ENCODE measurements at regions not wholly inside any gene's neighbourhood (a gene's known extent, or its start where the extent isn't known, plus 50 kb on each side); places are given as distances from the start of the nearest gene placed in this dataset.
A peak's percentile ranks its signal among the peaks of the same experiment; 100 is the strongest.
"Not testable (repeated sequence)": the region's sequence is repeated elsewhere in the genome, so short reads cannot be mapped to it uniquely, and the experiment has no call there.

DNA sequence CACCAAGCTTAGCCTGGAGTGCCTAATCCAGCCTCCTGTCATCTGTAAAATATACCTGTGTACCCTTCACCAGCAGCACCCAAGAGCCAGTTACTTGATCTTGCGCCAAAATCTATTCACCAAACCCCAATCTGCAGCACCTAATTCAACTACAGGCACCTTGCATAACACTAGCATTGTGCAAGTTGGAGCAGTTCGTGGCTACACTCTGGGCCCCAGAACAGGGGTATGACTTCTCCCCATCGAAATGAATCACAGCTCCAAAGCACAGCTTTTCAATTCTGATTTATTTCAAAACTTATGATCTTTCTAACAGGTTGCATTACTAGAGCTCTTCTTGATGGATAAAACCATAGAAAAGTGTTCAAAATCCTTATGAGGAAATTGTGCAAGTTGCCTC lies 100.4 kb upstream of the TCF21 start:
- Mint-ChIP-seq H3K27ac (no peak overlapping the region), H3K27me3 (peaks cover 0 to 11% of the 10 kb centered on the region in 2 donors), H3K4me3 (no peak overlapping the region), H3K9me3 (peaks cover 9 to 10% of the 10 kb centered on the region in 2 donors), H3K36me3 (no peaks in the 10 kb centered on the region), H3K4me1 (no peaks in the 10 kb centered on the region)
- ATAC-seq (replicated peaks) (no peak), DNase-seq (no peak)

DNA sequence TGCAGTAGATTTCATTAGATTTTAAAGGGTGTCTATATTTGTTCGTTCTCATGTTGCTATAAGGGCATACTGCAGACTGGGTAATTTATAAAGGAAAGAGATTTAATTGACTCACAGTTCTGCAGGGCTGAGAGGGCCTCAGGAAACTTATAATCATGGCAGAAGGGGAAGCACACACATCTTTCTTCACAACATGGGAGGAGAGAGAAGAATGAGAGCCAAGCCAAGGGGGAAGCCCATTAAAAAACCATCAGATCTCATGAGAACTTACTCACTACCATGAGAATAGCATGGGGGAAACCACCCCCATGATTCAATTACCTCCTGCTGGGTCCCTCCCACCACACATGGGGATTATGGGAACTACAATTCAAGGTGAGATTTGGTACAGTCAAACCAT lies 99.5 kb upstream of the TCF21 start:
- not testable (repeated sequence) for H3K36me3 Mint-ChIP-seq; H3K4me1 Mint-ChIP-seq; H3K27ac Mint-ChIP-seq; ATAC-seq (replicated peaks); H3K4me3 Mint-ChIP-seq; DNase-seq
- H3K9me3 Mint-ChIP-seq, result peaks cover 10 to 13% of the 10 kb centered on the region in 2 donors
- H3K27me3 Mint-ChIP-seq, result peaks cover 0 to 11% of the 10 kb centered on the region in 2 donors

DNA sequence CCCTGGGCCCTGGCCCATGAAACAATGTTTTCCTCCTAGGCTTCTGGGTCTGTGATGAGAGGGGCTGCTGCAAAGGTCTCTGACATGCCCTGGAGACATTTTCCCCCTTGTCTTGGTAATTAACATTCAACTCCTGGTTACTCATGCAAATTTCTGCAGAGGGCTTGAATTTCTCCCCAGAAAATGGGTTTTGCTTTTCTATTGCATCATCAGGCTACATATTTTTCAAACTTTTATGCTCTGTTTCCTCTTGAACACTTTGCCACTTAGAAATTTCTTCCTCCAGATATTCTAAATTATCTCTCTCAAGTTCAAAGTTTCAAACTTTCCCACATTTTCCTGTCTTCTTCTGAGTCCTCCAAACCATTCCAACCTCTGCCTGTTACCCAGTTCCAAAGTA lies 98.2 kb upstream of the TCF21 start:
- H3K27me3 Mint-ChIP-seq; DNase-seq; ATAC-seq (replicated peaks); H3K27ac Mint-ChIP-seq; H3K4me3 Mint-ChIP-seq; H3K36me3 Mint-ChIP-seq; H3K4me1 Mint-ChIP-seq: not testable (repeated sequence)
- peaks cover 10 to 13% of the 10 kb centered on the region in 2 donors for H3K9me3 Mint-ChIP-seq

DNA sequence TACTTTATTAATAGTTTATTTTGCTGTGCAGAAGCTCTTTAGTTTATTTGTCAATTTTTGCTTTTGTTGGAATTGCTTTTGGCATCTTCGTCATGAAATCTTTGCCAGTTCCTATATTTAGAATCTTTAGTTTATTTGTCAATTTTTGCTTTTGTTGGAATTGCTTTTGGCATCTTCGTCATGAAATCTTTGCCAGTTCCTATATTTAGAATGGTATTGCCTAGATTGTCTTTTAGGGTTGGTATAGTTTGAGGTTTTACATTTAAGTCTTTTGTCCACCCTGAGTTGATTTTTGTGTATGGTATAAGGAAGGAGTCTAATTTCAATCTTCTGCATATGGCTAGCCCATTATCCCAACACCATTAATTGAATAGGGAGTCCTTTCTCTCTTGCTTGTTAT lies 93.9 kb upstream of the TCF21 start:
- not testable (repeated sequence) for H3K27ac Mint-ChIP-seq; H3K4me1 Mint-ChIP-seq; H3K4me3 Mint-ChIP-seq; H3K36me3 Mint-ChIP-seq; DNase-seq; ATAC-seq (replicated peaks)
- H3K27me3 Mint-ChIP-seq, result peaks cover 4 to 14% of the 10 kb centered on the region in 2 donors
- peaks cover 7 to 13% of the 10 kb centered on the region in 2 donors for H3K9me3 Mint-ChIP-seq

DNA sequence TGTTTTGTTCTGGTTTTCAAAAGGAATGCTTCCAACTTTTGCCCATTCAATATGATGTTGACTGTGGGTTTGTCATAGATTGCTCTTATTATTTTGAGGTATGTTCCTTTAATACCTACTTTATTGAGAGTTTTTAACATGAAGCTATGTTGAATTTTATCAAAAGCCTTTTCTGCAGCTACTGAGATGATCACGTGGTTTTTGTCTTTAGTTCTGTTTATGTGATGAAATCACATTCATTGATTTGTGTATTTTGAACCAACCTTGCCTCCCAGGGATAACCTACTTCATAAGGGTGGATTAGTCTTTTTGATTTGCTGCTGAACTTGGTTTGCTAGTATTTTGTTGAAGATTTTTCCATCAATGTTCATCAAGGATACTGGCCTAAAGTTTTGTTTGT lies 92.7 kb upstream of the TCF21 start:
- Mint-ChIP-seq H3K36me3 (no peaks in the 10 kb centered on the region), H3K9me3 (peaks cover 4 to 11% of the 10 kb centered on the region in 2 donors), H3K27me3 (peaks cover 4 to 14% of the 10 kb centered on the region in 2 donors), H3K4me3 (no peak overlapping the region), H3K4me1 (no peaks in the 10 kb centered on the region), H3K27ac (no peak overlapping the region)
- DNase-seq (no peak), ATAC-seq (replicated peaks) (no peak)

DNA sequence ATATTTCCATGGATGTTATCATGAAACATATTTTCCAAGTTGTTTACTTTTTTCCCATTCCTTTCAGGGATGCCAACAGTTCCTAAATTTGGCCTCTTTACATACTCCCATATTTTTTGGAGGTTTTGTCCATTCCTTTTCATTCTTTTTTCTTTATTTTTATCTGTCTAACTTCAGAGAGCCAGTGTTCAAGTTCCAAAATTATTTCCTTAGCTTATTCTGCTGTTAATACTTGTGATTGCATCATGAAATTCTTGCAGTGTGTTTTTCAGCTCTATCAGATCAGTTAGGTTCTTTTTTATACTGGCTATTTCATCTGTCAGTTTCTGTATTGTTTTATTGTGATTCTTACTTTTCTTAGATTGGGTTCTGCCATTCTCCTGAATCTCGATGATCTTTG lies 89.9 kb upstream of the TCF21 start:
- no peak overlapping the region for H3K4me3 Mint-ChIP-seq
- no peak for ATAC-seq (replicated peaks)
- H3K9me3 Mint-ChIP-seq, result peaks cover 0 to 5% of the 10 kb centered on the region in 2 donors
- no peaks in the 10 kb centered on the region for H3K4me1 Mint-ChIP-seq
- DNase-seq, result no peak
- no peaks in the 10 kb centered on the region for H3K36me3 Mint-ChIP-seq
- peaks cover 11 to 14% of the 10 kb centered on the region in 2 donors for H3K27me3 Mint-ChIP-seq
- no peak overlapping the region for H3K27ac Mint-ChIP-seq

DNA sequence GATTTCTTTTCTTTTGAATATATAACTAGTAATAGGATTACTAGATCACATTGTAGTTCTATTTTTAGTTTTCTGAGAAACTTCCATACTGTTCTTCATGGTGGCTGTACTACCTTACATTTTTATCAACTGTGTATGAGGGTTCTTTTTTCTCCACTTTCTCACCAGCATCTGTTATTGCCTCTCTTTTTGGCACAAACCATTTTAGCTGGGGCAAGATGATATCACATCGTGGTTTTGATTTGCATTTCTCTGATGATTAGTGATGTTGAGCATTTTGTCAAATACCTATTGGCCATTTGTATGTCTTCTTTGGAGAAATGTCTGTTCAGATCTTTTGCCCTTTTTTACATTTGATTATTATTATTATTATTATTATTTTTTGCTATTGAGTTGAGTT lies 86.1 kb upstream of the TCF21 start:
- Mint-ChIP-seq H3K4me3 (no peak overlapping the region), H3K27ac (no peak overlapping the region), H3K9me3 (peaks cover 0 to 5% of the 10 kb centered on the region in 2 donors), H3K4me1 (peaks cover 11 to 17% of the 10 kb centered on the region in 2 donors), H3K27me3 (peaks cover 16 to 17% of the 10 kb centered on the region in 2 donors), H3K36me3 (no peaks in the 10 kb centered on the region)
- no peak for DNase-seq
- ATAC-seq (replicated peaks), result no peak

DNA sequence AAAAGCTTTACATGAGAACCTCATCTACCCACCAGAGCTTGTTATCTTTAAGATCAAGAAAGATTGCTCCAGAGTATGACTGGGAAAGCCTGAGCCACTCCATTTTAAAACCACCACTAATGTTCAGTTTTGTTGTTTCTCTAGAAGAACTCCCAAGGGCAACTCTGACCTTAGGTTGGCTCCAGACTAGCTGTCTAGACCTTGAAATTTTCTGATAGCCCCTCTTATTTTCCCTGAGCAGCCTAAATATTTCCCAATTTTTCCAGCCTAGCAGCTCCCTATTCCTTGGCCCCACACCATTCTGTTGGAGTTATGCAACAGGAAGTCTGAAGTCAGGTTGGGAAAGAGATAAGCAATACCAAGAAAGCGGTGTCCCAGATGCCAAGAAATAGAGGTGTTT lies 84.6 kb upstream of the TCF21 start:
- peaks cover 9 to 17% of the 10 kb centered on the region in 2 donors for H3K27me3 Mint-ChIP-seq
- H3K9me3 Mint-ChIP-seq, result peaks cover 0 to 5% of the 10 kb centered on the region in 2 donors
- ATAC-seq (replicated peaks), result no peak
- H3K36me3 Mint-ChIP-seq, result no peaks in the 10 kb centered on the region
- no peak for DNase-seq
- peaks cover 11 to 17% of the 10 kb centered on the region in 2 donors for H3K4me1 Mint-ChIP-seq
- H3K27ac Mint-ChIP-seq, result no peak overlapping the region
- no peak overlapping the region for H3K4me3 Mint-ChIP-seq

DNA sequence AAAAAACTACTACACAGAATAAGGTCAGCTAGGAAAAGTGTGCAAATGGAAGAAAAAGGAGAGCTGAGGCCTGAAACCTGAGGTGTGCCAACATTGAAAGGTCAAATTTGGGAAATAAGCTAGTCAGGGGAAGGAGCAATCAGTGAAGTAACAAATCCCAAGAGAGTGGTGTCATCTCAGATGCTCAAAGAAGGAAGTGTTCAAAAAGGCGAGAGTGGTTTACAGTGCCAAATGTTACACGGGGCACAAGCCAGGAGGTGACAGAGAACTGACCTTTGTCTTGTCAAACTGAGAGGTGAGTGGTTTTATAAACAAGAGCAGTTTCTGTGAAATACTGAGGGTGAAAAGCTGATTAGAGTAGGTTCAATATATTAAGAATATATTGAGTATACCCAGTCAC lies 83.0 kb upstream of the TCF21 start:
- Mint-ChIP-seq H3K9me3 (peaks cover 0 to 7% of the 10 kb centered on the region in 2 donors), H3K27me3 (peaks cover 13 to 19% of the 10 kb centered on the region in 2 donors), H3K4me3 (peak overlapping the region in 1 of 2 donors; percentile 0), H3K36me3 (no peaks in the 10 kb centered on the region), H3K4me1 (peaks cover 11 to 17% of the 10 kb centered on the region in 2 donors), H3K27ac (peak overlapping the region; percentile 1)
- DNase-seq, result peak; percentile 57
- ATAC-seq (replicated peaks), result peak; percentile 98 to 99

DNA sequence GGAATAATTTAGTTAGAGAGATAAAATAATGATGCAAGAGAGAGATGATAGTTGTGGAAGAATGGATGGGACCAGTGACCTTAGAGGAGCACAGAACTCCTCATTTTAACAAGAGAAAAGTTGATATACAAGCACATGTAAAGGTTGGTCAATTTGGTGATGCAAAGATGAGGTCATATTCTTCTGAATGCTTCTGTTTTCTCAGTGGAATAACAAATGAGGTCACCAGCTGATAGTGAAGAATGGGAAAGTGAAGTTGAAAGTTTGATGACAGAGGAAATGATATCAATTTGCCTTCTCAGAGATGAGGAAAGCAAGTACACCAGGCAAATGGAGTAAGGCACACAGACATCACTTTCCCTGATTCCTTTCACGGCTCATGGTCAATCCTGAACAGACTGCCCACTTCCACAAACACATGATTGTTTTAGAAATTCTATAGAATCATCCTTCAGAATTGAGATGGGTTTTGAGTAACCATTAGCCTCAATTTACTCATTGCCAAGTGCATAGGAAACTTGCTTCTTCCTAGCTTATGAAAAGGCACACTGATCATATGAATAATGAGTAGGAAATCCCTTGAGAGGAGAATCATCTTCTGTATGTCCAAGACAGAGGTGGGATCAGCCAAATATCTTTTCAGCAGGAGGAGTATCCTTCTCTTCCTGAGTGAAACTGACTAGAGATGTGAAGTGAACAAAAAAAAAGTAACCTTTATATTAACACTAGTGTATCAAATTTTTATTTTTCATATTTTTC lies 82.4 kb upstream of the TCF21 start:
- H3K36me3 Mint-ChIP-seq, result no peaks in the 10 kb centered on the region
- no peak overlapping the region for H3K27ac Mint-ChIP-seq
- ATAC-seq (replicated peaks), result peak; percentile 14 to 27
- H3K4me3 Mint-ChIP-seq, result no peak overlapping the region
- H3K4me1 Mint-ChIP-seq, result peaks cover 11 to 17% of the 10 kb centered on the region in 2 donors
- no peak for DNase-seq
- H3K27me3 Mint-ChIP-seq, result peaks cover 20 to 26% of the 10 kb centered on the region in 2 donors
- peaks cover 0 to 11% of the 10 kb centered on the region in 2 donors for H3K9me3 Mint-ChIP-seq

DNA sequence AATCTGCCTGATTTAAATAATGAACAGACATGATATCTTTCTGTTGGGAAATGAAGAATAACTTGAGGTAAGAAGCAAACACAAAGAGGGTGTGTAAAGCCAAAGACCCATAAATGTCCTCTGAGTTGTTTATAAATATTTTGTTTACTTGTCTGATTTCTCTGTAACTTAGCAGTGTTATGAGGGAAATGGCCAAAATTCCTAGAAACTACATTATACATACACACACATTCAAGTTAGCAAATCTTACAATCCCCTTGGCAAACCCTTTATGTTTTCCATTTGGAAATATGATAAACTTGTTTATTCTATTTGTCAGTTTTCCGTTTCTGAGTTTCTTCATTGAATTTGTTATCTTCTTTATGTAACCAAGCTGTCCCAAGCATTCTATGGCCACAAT lies 81.4 kb upstream of the TCF21 start:
- no peak for ATAC-seq (replicated peaks)
- no peak overlapping the region for H3K27ac Mint-ChIP-seq
- peaks cover 11 to 17% of the 10 kb centered on the region in 2 donors for H3K4me1 Mint-ChIP-seq
- peaks cover 26 to 29% of the 10 kb centered on the region in 2 donors for H3K27me3 Mint-ChIP-seq
- no peak for DNase-seq
- H3K36me3 Mint-ChIP-seq, result no peaks in the 10 kb centered on the region
- H3K9me3 Mint-ChIP-seq, result peaks cover 0 to 12% of the 10 kb centered on the region in 2 donors
- no peak overlapping the region for H3K4me3 Mint-ChIP-seq

DNA sequence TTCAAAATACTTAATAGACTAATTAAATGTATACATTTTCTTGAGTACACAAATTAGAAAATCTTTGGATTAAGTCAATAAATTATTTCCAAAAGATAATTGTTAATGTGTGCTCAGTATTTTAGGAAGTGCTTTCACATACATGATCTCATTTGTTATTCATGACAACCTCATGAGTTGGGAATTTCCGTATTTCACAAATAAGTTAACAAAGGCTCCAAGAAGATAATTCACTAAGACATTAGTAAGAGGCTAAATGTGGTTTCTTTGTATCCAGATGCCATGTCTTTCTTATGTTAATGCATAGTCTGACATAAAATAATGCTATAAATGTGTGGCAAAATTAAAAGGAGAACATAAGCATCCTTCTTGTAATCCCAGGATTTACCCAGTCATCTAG lies 79.5 kb upstream of the TCF21 start:
- H3K27me3 Mint-ChIP-seq, result peaks cover 25 to 26% of the 10 kb centered on the region in 2 donors
- H3K4me3 Mint-ChIP-seq, result no peak overlapping the region

DNA sequence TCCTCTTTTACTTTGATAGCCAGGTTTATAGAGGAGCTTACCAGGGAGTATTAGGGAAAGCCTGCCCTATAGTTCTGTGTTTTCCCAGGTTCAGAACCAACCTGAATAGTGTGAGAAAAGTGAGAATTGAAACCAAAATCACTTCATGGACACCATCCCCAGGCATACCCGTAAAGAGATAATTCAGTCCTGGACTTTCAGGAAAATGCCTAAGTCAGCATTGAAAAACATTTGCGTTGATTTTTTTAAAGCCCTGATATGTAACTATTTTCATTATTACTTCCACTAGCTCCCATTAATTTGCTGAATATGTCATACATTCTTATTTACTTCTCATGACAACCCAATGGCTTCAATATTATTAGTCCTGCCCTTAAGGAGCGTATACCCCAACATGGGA lies 77.4 kb upstream of the TCF21 start:
- no peak overlapping the region for H3K4me3 Mint-ChIP-seq
- DNase-seq (no peak), ATAC-seq (replicated peaks) (no peak)
- H3K27ac Mint-ChIP-seq, result no peak overlapping the region
- H3K36me3 Mint-ChIP-seq, result no peaks in the 10 kb centered on the region
- peaks cover 0 to 2% of the 10 kb centered on the region in 2 donors for H3K4me1 Mint-ChIP-seq
- peaks cover 0 to 7% of the 10 kb centered on the region in 2 donors for H3K9me3 Mint-ChIP-seq
- peaks cover 17 to 27% of the 10 kb centered on the region in 2 donors for H3K27me3 Mint-ChIP-seq

More for the DNA sequence above, 79.5 kb upstream of the TCF21 start:
- DNase-seq, result no peak
- H3K27ac Mint-ChIP-seq, result no peak overlapping the region
- H3K9me3 Mint-ChIP-seq, result peaks cover 0 to 12% of the 10 kb centered on the region in 2 donors
- H3K4me1 Mint-ChIP-seq, result peaks cover 11 to 17% of the 10 kb centered on the region in 2 donors
- ATAC-seq (replicated peaks), result no peak
- H3K36me3 Mint-ChIP-seq, result no peaks in the 10 kb centered on the region

DNA sequence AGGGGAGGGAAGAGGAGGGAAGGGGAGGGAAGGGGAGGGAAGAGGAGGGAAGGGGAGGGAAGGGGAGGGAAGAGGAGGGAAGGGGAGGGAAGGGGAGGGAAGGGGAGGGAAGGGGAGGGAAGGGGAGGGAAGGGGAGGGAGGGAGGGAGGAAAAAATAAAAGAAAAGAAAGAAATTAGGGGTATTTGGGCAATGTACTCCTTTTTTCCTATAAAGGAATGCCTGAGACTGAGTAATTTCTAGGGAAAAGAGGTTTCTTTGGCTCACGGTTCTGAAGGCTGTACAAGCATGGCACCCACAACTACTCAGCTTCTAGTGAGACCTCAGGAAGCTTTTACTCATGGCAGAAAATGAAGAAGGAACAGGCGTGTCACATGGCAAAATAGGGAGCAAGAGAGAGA lies 76.5 kb upstream of the TCF21 start:
- peaks cover 18 to 27% of the 10 kb centered on the region in 2 donors for H3K27me3 Mint-ChIP-seq
- not testable (repeated sequence) for H3K9me3 Mint-ChIP-seq; H3K27ac Mint-ChIP-seq; H3K36me3 Mint-ChIP-seq; ATAC-seq (replicated peaks); H3K4me3 Mint-ChIP-seq; H3K4me1 Mint-ChIP-seq; DNase-seq

DNA sequence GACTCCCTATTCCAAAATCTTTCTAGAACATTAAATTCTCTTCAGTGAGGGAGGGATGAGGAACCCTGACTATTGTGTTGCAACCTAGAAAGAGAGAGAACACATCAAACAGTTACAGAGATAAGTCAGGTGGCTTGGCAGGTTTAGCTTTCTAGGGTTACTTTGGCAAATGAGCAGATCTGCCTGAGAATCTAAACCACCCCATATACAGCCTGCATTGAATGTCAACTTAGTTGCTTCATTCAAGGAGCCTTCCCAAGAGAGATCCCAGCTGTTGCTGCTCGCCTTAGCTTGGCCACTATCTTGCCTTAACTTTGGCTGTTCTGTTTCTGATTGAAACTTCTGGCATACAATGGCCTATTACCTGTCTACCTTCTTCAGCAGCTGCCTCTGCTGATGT lies 74.7 kb upstream of the TCF21 start:
- H3K36me3 Mint-ChIP-seq, result peaks cover 0 to 3% of the 10 kb centered on the region in 2 donors
- peaks cover 0 to 2% of the 10 kb centered on the region in 2 donors for H3K4me1 Mint-ChIP-seq
- H3K27me3 Mint-ChIP-seq, result peaks cover 21 to 27% of the 10 kb centered on the region in 2 donors

More for the DNA sequence above, 74.7 kb upstream of the TCF21 start:
- DNase-seq, result no peak
- ATAC-seq (replicated peaks), result no peak
- Mint-ChIP-seq H3K4me3 (no peak overlapping the region), H3K9me3 (peaks cover 0 to 10% of the 10 kb centered on the region in 2 donors), H3K27ac (no peak overlapping the region)
